HG02610 (cell line): ENCODE measurements at regions not wholly inside any gene's neighbourhood (a gene's known extent, or its start where the extent isn't known, plus 50 kb on each side); places are given as distances from the start of the nearest gene placed in this dataset.

ENCODE experiments used
- ATAC-seq: cut with Tn5 transposase; IDR thresholded peaks from one replicate; pipeline ENCODE4 v1.9.1; 2021; ENCODE audit warnings: mild to moderate bottlenecking, moderate library complexity; ENCODE audit not compliant: unreplicated experiment

DNA sequence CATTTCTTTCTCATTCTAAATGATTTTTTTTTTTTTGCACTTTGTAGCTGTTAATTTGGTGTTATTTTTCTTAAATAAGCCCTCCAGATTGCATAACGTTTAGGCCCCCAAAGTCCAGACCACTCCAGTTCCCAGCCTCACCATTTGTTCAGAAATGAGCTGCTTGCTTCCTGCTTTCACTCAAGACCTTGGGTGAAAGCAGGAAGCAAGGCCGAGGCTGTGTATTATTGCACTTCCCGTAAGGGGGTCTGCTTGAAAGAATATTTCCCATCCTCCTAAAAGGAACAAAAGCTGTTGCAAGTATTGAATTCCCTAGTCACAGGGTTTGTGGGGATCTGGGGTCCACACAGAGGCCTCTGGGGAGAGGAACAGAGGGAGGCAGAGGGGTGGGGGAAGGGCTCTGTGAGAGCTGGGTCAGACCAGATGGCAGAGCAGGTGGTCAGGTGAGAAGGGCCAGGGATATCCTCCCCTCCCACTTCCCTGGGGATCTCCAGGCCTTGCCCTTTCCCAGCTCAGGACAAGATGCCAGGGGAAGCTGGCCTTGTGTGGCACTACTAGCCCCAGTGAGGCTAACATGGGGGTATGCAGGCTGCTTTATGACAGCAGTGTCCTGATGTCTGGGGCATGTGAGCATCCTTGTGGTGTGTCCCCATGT lies 51.6 kb upstream of the MYEOV start:
- no peak for ATAC-seq

DNA sequence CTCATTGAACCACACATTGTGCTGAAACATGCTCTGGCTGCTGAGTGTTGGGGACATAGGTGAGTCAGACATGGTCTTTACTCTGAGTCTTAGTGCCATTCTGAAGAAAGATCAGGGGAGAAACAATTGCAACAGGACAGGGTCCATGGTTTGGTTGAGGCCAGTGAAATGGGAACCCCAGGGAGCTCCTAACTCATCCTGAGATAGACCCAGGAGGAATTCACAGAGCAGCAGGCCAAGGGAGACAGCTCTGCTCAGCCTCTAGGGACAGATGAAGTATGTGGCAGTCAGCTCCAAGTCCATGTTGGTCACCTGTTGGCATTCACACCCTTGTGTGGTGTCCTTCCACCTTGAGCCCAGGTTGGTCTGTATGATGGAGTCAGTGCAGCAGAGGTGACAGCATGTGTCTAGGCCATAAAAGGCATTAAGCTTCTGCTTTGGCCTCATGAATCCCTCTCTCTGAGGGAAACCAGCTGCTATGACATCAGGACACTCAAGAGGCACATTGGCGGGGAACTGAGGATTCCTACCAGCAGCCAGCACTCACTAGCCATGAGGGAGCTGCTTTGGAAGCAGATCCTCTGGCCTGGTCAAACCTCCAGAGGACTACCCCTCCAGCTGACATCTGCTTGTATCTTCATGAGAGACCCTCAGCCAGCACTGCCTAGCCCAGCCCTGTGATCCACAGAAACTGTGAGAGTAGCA lies 50.3 kb upstream of the MYEOV start:
- ATAC-seq = no peak
